ENCODE measurements at regions not wholly inside any gene's neighbourhood (a gene's known extent, or its start where the extent isn't known, plus 50 kb on each side); places are given as distances from the start of the nearest gene placed in this dataset.
"Not testable (repeated sequence)": the region's sequence is repeated elsewhere in the genome, so short reads cannot be mapped to it uniquely, and the experiment has no call there.

- not testable (repeated sequence) for DNase-seq (ENCODE audit: low spot score)
Measured at GRCh38 chr22:11795979-11796378, 3732.0 kb upstream of the OR11H1 start.

- not testable (repeated sequence) for DNase-seq (ENCODE audit: low spot score)
Measured at GRCh38 chr22:11815481-11815880, 3712.5 kb upstream of the OR11H1 start.

GRCh38 chr22:11818845-11819244 is 3709.1 kb upstream of the OR11H1 start:
- DNase-seq (ENCODE audit: low spot score) = not testable (repeated sequence)

GRCh38 chr22:11822326-11822725 is 3705.7 kb upstream of the OR11H1 start:
- not testable (repeated sequence) for DNase-seq (ENCODE audit: low spot score)

GRCh38 chr22:11825009-11825408 is 3703.0 kb upstream of the OR11H1 start:
- not testable (repeated sequence) for DNase-seq (ENCODE audit: low spot score)

- not testable (repeated sequence) for DNase-seq (ENCODE audit: low spot score)
Measured at GRCh38 chr22:11826000-11826399, 3702.0 kb upstream of the OR11H1 start.

- DNase-seq (ENCODE audit: low spot score) = peak; percentile 0
Measured at GRCh38 chr22:11829426-11829825, 3698.6 kb upstream of the OR11H1 start.
